ENCODE measurements at regions not wholly inside any gene's neighbourhood (a gene's known extent, or its start where the extent isn't known, plus 50 kb on each side); places are given as distances from the start of the nearest gene placed in this dataset.

DNA sequence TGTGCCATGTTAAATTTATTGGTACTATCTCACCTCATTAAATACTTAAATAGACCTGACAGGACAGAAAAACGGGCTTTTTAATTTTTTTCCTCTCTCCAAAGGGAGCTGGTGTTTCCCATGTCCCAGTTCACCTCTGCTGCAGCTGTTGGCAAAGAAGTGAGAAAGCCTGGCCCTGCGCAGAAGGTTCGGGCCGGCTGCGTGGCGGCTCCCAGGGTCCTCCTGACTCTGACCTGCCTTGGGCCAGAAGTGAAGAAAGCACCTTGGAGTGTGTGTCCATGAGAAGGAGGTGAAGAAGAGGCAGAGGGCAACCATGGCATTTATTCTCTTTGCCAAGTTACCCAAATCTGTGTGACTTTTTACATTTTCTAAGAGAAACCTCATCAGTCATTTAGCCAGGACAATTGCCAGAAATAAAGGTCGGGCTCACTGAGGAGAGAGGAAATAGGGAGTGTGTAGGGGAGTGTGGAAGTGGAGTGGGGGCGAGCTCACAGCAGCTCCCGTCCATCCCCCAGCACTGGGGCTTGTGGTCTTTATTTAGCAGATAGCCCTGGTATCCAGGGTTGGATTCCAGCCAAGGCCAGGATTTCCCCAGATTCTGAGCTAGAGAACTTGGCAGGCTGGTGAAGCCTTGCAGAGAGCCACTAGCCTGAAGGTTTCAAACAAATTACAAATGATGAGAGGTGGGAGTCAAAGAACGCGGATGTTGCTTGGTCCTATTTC, 102.4 kb upstream of the CADM1 start:
- TF ChIP-seq, protein P1, sequence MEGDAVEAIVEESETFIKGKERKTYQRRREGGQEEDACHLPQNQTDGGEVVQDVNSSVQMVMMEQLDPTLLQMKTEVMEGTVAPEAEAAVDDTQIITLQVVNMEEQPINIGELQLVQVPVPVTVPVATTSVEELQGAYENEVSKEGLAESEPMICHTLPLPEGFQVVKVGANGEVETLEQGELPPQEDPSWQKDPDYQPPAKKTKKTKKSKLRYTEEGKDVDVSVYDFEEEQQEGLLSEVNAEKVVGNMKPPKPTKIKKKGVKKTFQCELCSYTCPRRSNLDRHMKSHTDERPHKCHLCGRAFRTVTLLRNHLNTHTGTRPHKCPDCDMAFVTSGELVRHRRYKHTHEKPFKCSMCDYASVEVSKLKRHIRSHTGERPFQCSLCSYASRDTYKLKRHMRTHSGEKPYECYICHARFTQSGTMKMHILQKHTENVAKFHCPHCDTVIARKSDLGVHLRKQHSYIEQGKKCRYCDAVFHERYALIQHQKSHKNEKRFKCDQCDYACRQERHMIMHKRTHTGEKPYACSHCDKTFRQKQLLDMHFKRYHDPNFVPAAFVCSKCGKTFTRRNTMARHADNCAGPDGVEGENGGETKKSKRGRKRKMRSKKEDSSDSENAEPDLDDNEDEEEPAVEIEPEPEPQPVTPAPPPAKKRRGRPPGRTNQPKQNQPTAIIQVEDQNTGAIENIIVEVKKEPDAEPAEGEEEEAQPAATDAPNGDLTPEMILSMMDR (IDR thresholded peaks at IDR 0.05) = no peak
- no peak for TF ChIP-seq EP300 (IDR thresholded peaks at IDR 0.05)
- no peak for TF ChIP-seq POLR2AphosphoS5 (IDR thresholded peaks at IDR 0.05)
- TF ChIP-seq POLR2A (IDR thresholded peaks at IDR 0.05) = no peak

Data from suprapubic skin (tissue), 4 donors.